Osteocyte (in vitro differentiated cells): ENCODE measurements at regions not wholly inside any gene's neighbourhood (a gene's known extent, or its start where the extent isn't known, plus 50 kb on each side); places are given as distances from the start of the nearest gene placed in this dataset.

ENCODE experiments used
- DNase-seq: peaks from one replicate; pipeline ENCODE4 v3.0.0; 2021; ENCODE audit warnings: mixed read lengths; ENCODE audit not compliant: unreplicated experiment; ENCODE audit errors: extremely low spot score
- H3K27ac Mint-ChIP-seq: one replicate; pipeline ENCODE4 v1.8.0; 2021; ENCODE audit warnings: mild to moderate bottlenecking, mixed read lengths; ENCODE audit not compliant: unreplicated experiment
- H3K27me3 Mint-ChIP-seq: one replicate; pipeline ENCODE4 v1.8.0; 2021; ENCODE audit warnings: mixed read lengths; ENCODE audit not compliant: unreplicated experiment
- H3K36me3 Mint-ChIP-seq: one replicate; pipeline ENCODE4 v1.8.0; 2021; ENCODE audit warnings: mixed read lengths; ENCODE audit not compliant: unreplicated experiment
- H3K4me1 Mint-ChIP-seq: one replicate; pipeline ENCODE4 v1.8.0; 2021; ENCODE audit warnings: mixed read lengths; ENCODE audit not compliant: unreplicated experiment
- H3K4me3 Mint-ChIP-seq: one replicate; pipeline ENCODE4 v1.8.0; 2021; ENCODE audit warnings: mild to moderate bottlenecking, moderate library complexity, mixed read lengths; ENCODE audit not compliant: unreplicated experiment
- H3K9me3 Mint-ChIP-seq: one replicate; pipeline ENCODE4 v1.8.0; 2021; ENCODE audit warnings: mixed read lengths; ENCODE audit not compliant: unreplicated experiment
- TF ChIP-seq, protein P1 (sequence below): fragments of 200-600 bp; sonication (generic); IDR thresholded peaks from 2 replicates; pipeline ENCODE4 v1.5.0; 2021; ENCODE audit warnings: antibody characterized with exemption, mild to moderate bottlenecking, moderate library complexity

GRCh38 chrX:129188231-129188630 is 335.1 kb downstream of the SMARCA1 start:
- TF ChIP-seq, protein P1, sequence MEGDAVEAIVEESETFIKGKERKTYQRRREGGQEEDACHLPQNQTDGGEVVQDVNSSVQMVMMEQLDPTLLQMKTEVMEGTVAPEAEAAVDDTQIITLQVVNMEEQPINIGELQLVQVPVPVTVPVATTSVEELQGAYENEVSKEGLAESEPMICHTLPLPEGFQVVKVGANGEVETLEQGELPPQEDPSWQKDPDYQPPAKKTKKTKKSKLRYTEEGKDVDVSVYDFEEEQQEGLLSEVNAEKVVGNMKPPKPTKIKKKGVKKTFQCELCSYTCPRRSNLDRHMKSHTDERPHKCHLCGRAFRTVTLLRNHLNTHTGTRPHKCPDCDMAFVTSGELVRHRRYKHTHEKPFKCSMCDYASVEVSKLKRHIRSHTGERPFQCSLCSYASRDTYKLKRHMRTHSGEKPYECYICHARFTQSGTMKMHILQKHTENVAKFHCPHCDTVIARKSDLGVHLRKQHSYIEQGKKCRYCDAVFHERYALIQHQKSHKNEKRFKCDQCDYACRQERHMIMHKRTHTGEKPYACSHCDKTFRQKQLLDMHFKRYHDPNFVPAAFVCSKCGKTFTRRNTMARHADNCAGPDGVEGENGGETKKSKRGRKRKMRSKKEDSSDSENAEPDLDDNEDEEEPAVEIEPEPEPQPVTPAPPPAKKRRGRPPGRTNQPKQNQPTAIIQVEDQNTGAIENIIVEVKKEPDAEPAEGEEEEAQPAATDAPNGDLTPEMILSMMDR, result no peak
- no peak for DNase-seq
- no peaks in the 10 kb centered on the region for H3K9me3 Mint-ChIP-seq
- H3K4me1 Mint-ChIP-seq, result no peaks in the 10 kb centered on the region
- no peaks in the 10 kb centered on the region for H3K27me3 Mint-ChIP-seq
- no peak overlapping the region for H3K4me3 Mint-ChIP-seq
- no peaks in the 10 kb centered on the region for H3K36me3 Mint-ChIP-seq
- H3K27ac Mint-ChIP-seq, result no peak overlapping the region

DNA sequence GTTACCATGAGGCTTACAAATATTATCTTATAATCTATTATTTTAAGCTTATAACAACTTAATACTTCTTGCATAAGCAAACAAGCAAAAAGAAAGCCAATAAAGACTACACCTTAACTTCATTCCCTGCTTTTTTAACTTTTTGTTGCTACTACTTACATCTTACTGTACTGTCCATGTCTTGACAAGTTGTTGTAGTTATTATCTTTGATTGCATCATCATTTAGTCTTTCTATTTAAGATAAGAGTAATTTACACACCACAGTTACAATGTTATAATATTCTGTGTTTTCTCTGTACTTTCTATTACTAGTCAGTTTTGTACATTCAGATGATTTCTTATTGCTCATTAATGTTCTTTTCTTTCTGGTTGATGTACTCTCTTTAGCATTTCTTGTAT is 346.6 kb downstream of the SMARCA1 start:
- TF ChIP-seq, protein P1, result no peak
- no peak for DNase-seq
- Mint-ChIP-seq H3K27me3 (no peaks in the 10 kb centered on the region), H3K27ac (no peak overlapping the region), H3K4me3 (no peak overlapping the region), H3K4me1 (no peaks in the 10 kb centered on the region), H3K36me3 (peaks cover 2% of the 10 kb centered on the region), H3K9me3 (peaks cover 19% of the 10 kb centered on the region)

- DNase-seq, result no peak
- H3K4me1 Mint-ChIP-seq, result no peaks in the 10 kb centered on the region
- H3K9me3 Mint-ChIP-seq, result peaks cover 13% of the 10 kb centered on the region
- no peaks in the 10 kb centered on the region for H3K36me3 Mint-ChIP-seq
- no peaks in the 10 kb centered on the region for H3K27me3 Mint-ChIP-seq
- TF ChIP-seq, protein P1, result no peak
- H3K4me3 Mint-ChIP-seq, result no peak overlapping the region
- H3K27ac Mint-ChIP-seq, result no peak overlapping the region
Observed at GRCh38 chrX:129161108-129161507, 362.2 kb downstream of the SMARCA1 start.

GRCh38 chrX:129158505-129158904 is 364.8 kb downstream of the SMARCA1 start:
- Mint-ChIP-seq H3K9me3 (peaks cover 13% of the 10 kb centered on the region), H3K36me3 (no peaks in the 10 kb centered on the region), H3K27ac (no peak overlapping the region), H3K27me3 (no peaks in the 10 kb centered on the region), H3K4me1 (no peaks in the 10 kb centered on the region), H3K4me3 (no peak overlapping the region)
- TF ChIP-seq, protein P1, result no peak
- DNase-seq, result no peak

DNA sequence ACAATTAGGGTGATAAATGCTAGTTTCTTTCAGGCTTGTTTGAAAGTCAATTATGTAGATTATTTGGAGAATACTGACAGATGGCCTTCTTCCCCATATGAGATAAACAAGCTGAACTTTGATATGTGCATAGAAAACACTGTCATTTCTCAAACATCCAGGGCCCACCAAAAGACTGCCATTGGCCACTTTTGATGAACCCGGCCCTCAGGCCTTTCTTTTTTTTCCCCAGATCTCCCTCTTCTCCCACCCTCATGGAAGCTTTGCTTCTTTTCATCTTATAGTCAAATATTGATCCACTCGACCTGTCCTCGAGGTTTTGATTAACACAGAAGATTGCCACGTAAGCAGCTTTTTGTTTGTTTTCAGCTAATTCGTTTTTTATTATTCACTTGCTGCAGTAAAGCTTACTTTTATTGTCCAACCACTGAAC is 377.4 kb downstream of the SMARCA1 start:
- Mint-ChIP-seq H3K4me1 (peaks cover 23% of the 10 kb centered on the region), H3K9me3 (no peaks in the 10 kb centered on the region), H3K27me3 (no peaks in the 10 kb centered on the region), H3K36me3 (no peaks in the 10 kb centered on the region), H3K4me3 (no peak overlapping the region), H3K27ac (no peak overlapping the region)
- no peak for DNase-seq
- TF ChIP-seq, protein P1, result no peak
